Panc1 (cell line): ENCODE measurements at regions not wholly inside any gene's neighbourhood (a gene's known extent, or its start where the extent isn't known, plus 50 kb on each side); places are given as distances from the start of the nearest gene placed in this dataset.
A peak's percentile ranks its signal among the peaks of the same experiment; 100 is the strongest.

Experiments used
- ATAC-seq: fragments of 200-7000 bp; cut with Tn5 transposase; 2 replicates; pipeline ENCODE4 v1.9.1; 2020; ENCODE audit warnings: mild to moderate bottlenecking, moderate library complexity
- BruUV-seq: library from RNA; stranded (reverse); fragments of 400-500 nt; replicated peaks from 2 replicates; lab custom pipeline; 2021; lab: Mats Ljungman, UMichigan
- CTCF ChIA-PET: fragments of 300-600 bp; sonication (Branson Sonifier 250); formaldehyde crosslinking; loops from one replicate; lab custom pipeline; 2022; ENCODE audit warnings: antibody characterized with exemption; lab: Charles Lee
- POLR2A ChIA-PET: fragments of 300-600 bp; sonication (Branson Sonifier 250); formaldehyde crosslinking; loops from one replicate; lab custom pipeline; 2022; ENCODE audit warnings: antibody characterized with exemption; lab: Charles Lee
- DNase-seq: peaks from one replicate; pipeline ENCODE4 v3.0.0-alpha.2; 2010; ENCODE audit warnings: low read depth, low spot score
- H3K27ac ChIP-seq: 2 replicates; pipeline ENCODE4 v1.5.1; 2011; ENCODE audit warnings: mild to moderate bottlenecking, low read length, inconsistent platforms
- H3K27me3 ChIP-seq: fragments of 200-500 bp; sonication (Bioruptor generic); 2 replicates; pipeline ENCODE4 v1.6.0; 2014; ENCODE audit warnings: low read length, inconsistent platforms; ENCODE audit not compliant: control insufficient read depth, insufficient read depth
- H3K36me3 ChIP-seq: fragments of 200-500 bp; sonication (Bioruptor generic); 2 replicates; pipeline ENCODE4 v1.5.1; 2014; ENCODE audit warnings: inconsistent platforms, mild to moderate bottlenecking, low read length, moderate library complexity; ENCODE audit not compliant: control insufficient read depth, insufficient read depth
- H3K4me1 ChIP-seq: 2 replicates; pipeline ENCODE4 v1.5.1; 2011; ENCODE audit warnings: inconsistent platforms, mild to moderate bottlenecking, low read length, moderate library complexity; ENCODE audit not compliant: control insufficient read depth, insufficient read depth
- H3K4me3 ChIP-seq, 2 experiments: 2 replicates each; pipeline ENCODE4 v1.5.1; 2011 to 2012; ENCODE audit warnings: low read depth in 2 of 2, low read length in 2 of 2, mild to moderate bottlenecking in 2 of 2, inconsistent platforms in 1 of 2, moderate library complexity in 1 of 2
- H3K9me3 ChIP-seq: fragments of 200-500 bp; sonication (Bioruptor generic); 2 replicates; pipeline ENCODE4 v1.5.1; 2014; ENCODE audit warnings: low read depth, mild to moderate bottlenecking, inconsistent platforms, low read length, moderate library complexity; ENCODE audit not compliant: control insufficient read depth, insufficient read depth
- CTCF ChIP-seq: fragments of 450-650 bp; IDR thresholded peaks from 2 replicates; pipeline ENCODE4 v1.5.1; 2017; ENCODE audit warnings: mild to moderate bottlenecking
- POLR2AphosphoS5 ChIP-seq: IDR thresholded peaks from 2 replicates; pipeline ENCODE4 v1.6.1; 2012; ENCODE audit warnings: mild to moderate bottlenecking, low read depth, low read length, moderate library complexity
- REST ChIP-seq, 2 experiments: IDR thresholded peaks; 2 replicates each; pipeline ENCODE4 v1.6.1; 2011 to 2012; ENCODE audit warnings: low read depth in 2 of 2, control low read depth in 1 of 2, low read length in 1 of 2, mild to moderate bottlenecking in 1 of 2, moderate library complexity in 1 of 2; ENCODE audit not compliant: insufficient read depth in 1 of 2
- SIN3A ChIP-seq: IDR thresholded peaks from 2 replicates; pipeline ENCODE4 v1.6.1; 2012; ENCODE audit warnings: low read depth, mild to moderate bottlenecking, low read length, moderate library complexity, borderline replicate concordance; ENCODE audit not compliant: insufficient read depth
- TCF7L2 ChIP-seq: IDR thresholded peaks from 2 replicates; pipeline ENCODE4 v1.6.1; 2011; ENCODE audit warnings: mild to moderate bottlenecking, low read depth, low read length, inconsistent platforms
- in situ Hi-C: cut with HindIII; loops from 2 replicates; pipeline ENCODE4 v1.10.0; 2016; ENCODE audit warnings: low sequenced_read_pairs, low pct_unique_long_range_greater_than_20kb
- intact Hi-C: fragments of 100-400 bp; cut with micrococcal nuclease; formaldehyde crosslinking; loops from one replicate; pipeline ENCODE4 v1.10.0; 2022; ENCODE audit not compliant: unreplicated experiment

GRCh38 chr13:79781829-79782540, 301.0 kb downstream of the NDFIP2 start:
- in situ Hi-C loops (no loop called here), intact Hi-C loops (no loop called here)
- ChIA-PET CTCF (no interaction called here), POLR2A (no interaction called here)
- ATAC-seq (peak; percentile 56; the same call in 1 of the 2 replicates), DNase-seq (no peak)
- H3K27me3 ChIP-seq: no peaks in the 10 kb centered on the region
- BruUV-seq: no TSS peak
- H3K4me3 ChIP-seq: peak overlapping the region in 1 of 2 experiments; percentile 9; a peak in 1 of 4 replicates
- peak overlapping the region; percentile 74 for H3K27ac ChIP-seq
- no peaks in the 10 kb centered on the region for H3K9me3 ChIP-seq
- no peaks in the 10 kb centered on the region for H3K36me3 ChIP-seq
- no peak for TF ChIP-seq CTCF
- TF ChIP-seq TCF7L2: no peak
- no peak for TF ChIP-seq SIN3A
- TF ChIP-seq POLR2AphosphoS5: no peak
- TF ChIP-seq REST (IDR thresholded peaks at IDR 0.05; ENCODE audit: insufficient read depth in 1 of 2, low read depth in 2 of 2, low read length in 1 of 2): no peak
- peaks cover 4% of the 10 kb centered on the region; the same call in 1 of the 2 replicates for H3K4me1 ChIP-seq

GRCh38 chr13:79780240-79780639, 299.3 kb downstream of the NDFIP2 start:
- H3K9me3 ChIP-seq: peaks cover 3% of the 10 kb centered on the region; the same call in 1 of the 2 replicates
- TF ChIP-seq REST (IDR thresholded peaks at IDR 0.05; ENCODE audit: insufficient read depth in 1 of 2, low read depth in 2 of 2, low read length in 1 of 2): no peak
- TF ChIP-seq TCF7L2: no peak
- TF ChIP-seq POLR2AphosphoS5: no peak
- TF ChIP-seq SIN3A: no peak
- TF ChIP-seq CTCF: no peak
- peaks cover 4% of the 10 kb centered on the region; the same call in 1 of the 2 replicates for H3K4me1 ChIP-seq
- POLR2A ChIA-PET: no interaction called here
- ATAC-seq (no peak), DNase-seq (no peak)
- H3K27ac ChIP-seq: peak overlapping the region; percentile 68; the same call in 1 of the 2 replicates
- intact Hi-C loops: no loop called here
- in situ Hi-C loops: no loop called here
- no TSS peak for BruUV-seq
- no peaks in the 10 kb centered on the region for H3K36me3 ChIP-seq
- H3K4me3 ChIP-seq: no peak overlapping the region
- no peaks in the 10 kb centered on the region for H3K27me3 ChIP-seq
- CTCF ChIA-PET: no interaction called here
